ENCODE measurements at regions not wholly inside any gene's neighbourhood (a gene's known extent, or its start where the extent isn't known, plus 50 kb on each side); places are given as distances from the start of the nearest gene placed in this dataset.

GRCh38 chr13:62296812-62297211 is 881.2 kb upstream of the PCDH20 start:
- intact Hi-C loops (cut with DNase I): no loop called here
- TF ChIP-seq CTCF (IDR thresholded peaks at IDR 0.05): no peak
- no peak overlapping the region for H3K27ac ChIP-seq
- DNase-seq: no peak
- no peaks in the 10 kb centered on the region for H3K4me1 ChIP-seq
- no peaks in the 10 kb centered on the region for H3K36me3 ChIP-seq
- no peak overlapping the region for H3K4me3 ChIP-seq
- no peaks in the 10 kb centered on the region for H3K9me3 ChIP-seq
- H3K27me3 ChIP-seq: no peaks in the 10 kb centered on the region
- no peak overlapping the region for H3K9ac ChIP-seq (ENCODE audit: low read depth in 2 of 2, low read length in 2 of 2)

GRCh38 chr13:62294244-62294643 is 878.6 kb upstream of the PCDH20 start:
- no peak overlapping the region for H3K9ac ChIP-seq (ENCODE audit: low read depth in 2 of 2, low read length in 2 of 2)
- H3K9me3 ChIP-seq: no peaks in the 10 kb centered on the region
- DNase-seq: no peak
- H3K36me3 ChIP-seq: no peaks in the 10 kb centered on the region
- no peak overlapping the region for H3K27ac ChIP-seq
- no peak overlapping the region for H3K4me3 ChIP-seq
- H3K4me1 ChIP-seq: no peaks in the 10 kb centered on the region
- TF ChIP-seq CTCF (IDR thresholded peaks at IDR 0.05): no peak
- intact Hi-C loops (cut with DNase I): no loop called here
- no peaks in the 10 kb centered on the region for H3K27me3 ChIP-seq

GRCh38 chr13:62292714-62293480 is 877.2 kb upstream of the PCDH20 start:
- H3K9ac ChIP-seq (ENCODE audit: low read depth in 2 of 2, low read length in 2 of 2): no peak overlapping the region
- no peak for DNase-seq
- H3K9me3 ChIP-seq: no peaks in the 10 kb centered on the region
- no peak overlapping the region for H3K27ac ChIP-seq
- no peak for TF ChIP-seq CTCF (IDR thresholded peaks at IDR 0.05)
- H3K36me3 ChIP-seq: no peaks in the 10 kb centered on the region
- H3K4me1 ChIP-seq: no peaks in the 10 kb centered on the region
- intact Hi-C loops (cut with DNase I): no loop called here
- H3K4me3 ChIP-seq: no peak overlapping the region
- H3K27me3 ChIP-seq: no peaks in the 10 kb centered on the region

GRCh38 chr13:62290542-62290941 is 874.9 kb upstream of the PCDH20 start:
- H3K4me3 ChIP-seq: no peak overlapping the region
- no peak overlapping the region for H3K9ac ChIP-seq (ENCODE audit: low read depth in 2 of 2, low read length in 2 of 2)
- H3K27me3 ChIP-seq: no peaks in the 10 kb centered on the region
- no peak for DNase-seq
- H3K9me3 ChIP-seq: no peaks in the 10 kb centered on the region
- H3K36me3 ChIP-seq: no peaks in the 10 kb centered on the region
- no peaks in the 10 kb centered on the region for H3K4me1 ChIP-seq
- intact Hi-C loops (cut with DNase I): no loop called here
- H3K27ac ChIP-seq: no peak overlapping the region
- no peak for TF ChIP-seq CTCF (IDR thresholded peaks at IDR 0.05)

GRCh38 chr13:62287764-62288163 is 872.1 kb upstream of the PCDH20 start:
- no peak for TF ChIP-seq CTCF (IDR thresholded peaks at IDR 0.05)
- H3K4me3 ChIP-seq: no peak overlapping the region
- no peak overlapping the region for H3K9ac ChIP-seq (ENCODE audit: low read depth in 2 of 2, low read length in 2 of 2)
- no peak overlapping the region for H3K27ac ChIP-seq
- no peaks in the 10 kb centered on the region for H3K9me3 ChIP-seq
- no peaks in the 10 kb centered on the region for H3K36me3 ChIP-seq
- no peak for DNase-seq
- H3K4me1 ChIP-seq: no peaks in the 10 kb centered on the region
- intact Hi-C loops (cut with DNase I): no loop called here
- no peaks in the 10 kb centered on the region for H3K27me3 ChIP-seq

Measured in colonic mucosa (tissue), 4 donors.